H9 (cell line): ENCODE measurements at regions not wholly inside any gene's neighbourhood (a gene's known extent, or its start where the extent isn't known, plus 50 kb on each side); places are given as distances from the start of the nearest gene placed in this dataset.

Experiments used
- DNase-seq: peaks from one replicate; pipeline ENCODE4 v3.0.0-alpha.2; 2017
- H2AFZ ChIP-seq: one replicate; pipeline ENCODE4 v1.6.1; 2013; ENCODE audit warnings: mild to moderate bottlenecking, low read length, control low read depth, moderate library complexity
- H2AK5ac ChIP-seq: 2 replicates; pipeline ENCODE4 v1.6.1; 2013; ENCODE audit warnings: low read length, control low read depth, mixed read lengths; ENCODE audit not compliant: insufficient read length
- H2BK120ac ChIP-seq: one replicate; pipeline ENCODE4 v1.6.1; 2013; ENCODE audit warnings: low read depth, mild to moderate bottlenecking, low read length, control low read depth, inconsistent platforms; ENCODE audit not compliant: poor library complexity, severe bottlenecking
- H2BK12ac ChIP-seq: 2 replicates; pipeline ENCODE4 v1.6.1; 2013; ENCODE audit warnings: low read length, control low read depth, mixed read lengths, low read depth; ENCODE audit not compliant: insufficient read length
- H2BK15ac ChIP-seq: 2 replicates; pipeline ENCODE4 v1.6.1; 2013; ENCODE audit warnings: low read depth, low read length, control low read depth
- H2BK20ac ChIP-seq: one replicate; pipeline ENCODE4 v1.6.1; 2013; ENCODE audit warnings: low read depth, mild to moderate bottlenecking, low read length, control low read depth, inconsistent platforms; ENCODE audit not compliant: poor library complexity, severe bottlenecking
- H2BK5ac ChIP-seq: 2 replicates; pipeline ENCODE4 v1.6.1; 2013; ENCODE audit warnings: low read length, control low read depth, mixed read lengths; ENCODE audit not compliant: insufficient read length
- H3K14ac ChIP-seq: 2 replicates; pipeline ENCODE4 v1.6.1; 2013; ENCODE audit warnings: low read length, control low read depth; ENCODE audit not compliant: insufficient read depth
- H3K18ac ChIP-seq: 2 replicates; pipeline ENCODE4 v1.6.1; 2013; ENCODE audit warnings: low read depth, mild to moderate bottlenecking, mixed read lengths, low read length, control low read depth; ENCODE audit not compliant: insufficient read length
- H3K23ac ChIP-seq: 2 replicates; pipeline ENCODE4 v1.6.1; 2013; ENCODE audit warnings: low read length, control low read depth, mixed read lengths, low read depth; ENCODE audit not compliant: insufficient read length
- H3K23me2 ChIP-seq: 2 replicates; pipeline ENCODE4 v1.6.1; 2013; ENCODE audit warnings: low read depth, mild to moderate bottlenecking, mixed read lengths, low read length, control low read depth; ENCODE audit not compliant: insufficient read length, poor library complexity, severe bottlenecking
- H3K27ac ChIP-seq: 2 replicates; pipeline ENCODE4 v1.5.1; 2013; ENCODE audit warnings: low read length, control low read depth, mixed read lengths, low read depth; ENCODE audit not compliant: insufficient read length
- H3K27me3 ChIP-seq: 2 replicates; pipeline ENCODE4 v1.6.1; 2013; ENCODE audit warnings: low read length, control low read depth, inconsistent platforms; ENCODE audit not compliant: insufficient read depth
- H3K4ac ChIP-seq: 2 replicates; pipeline ENCODE4 v1.6.1; 2013; ENCODE audit warnings: low read depth, mild to moderate bottlenecking, control low read depth, inconsistent platforms, low read length, moderate library complexity
- H3K4me1 ChIP-seq: 2 replicates; pipeline ENCODE4 v1.6.1; 2013; ENCODE audit warnings: low read length, control low read depth, inconsistent platforms; ENCODE audit not compliant: insufficient read depth
- H3K4me2 ChIP-seq: 2 replicates; pipeline ENCODE4 v1.6.1; 2013; ENCODE audit warnings: low read length, control low read depth, mixed read lengths; ENCODE audit not compliant: insufficient read length, insufficient read depth
- H3K56ac ChIP-seq: 2 replicates; pipeline ENCODE4 v1.6.1; 2013; ENCODE audit warnings: low read depth, mild to moderate bottlenecking, mixed read lengths, low read length, control low read depth; ENCODE audit not compliant: insufficient read length
- H3K79me1 ChIP-seq: 2 replicates; pipeline ENCODE4 v1.6.1; 2013; ENCODE audit warnings: low read depth, mild to moderate bottlenecking, moderate library complexity, low read length, control low read depth, inconsistent platforms; ENCODE audit not compliant: insufficient read depth, poor library complexity, severe bottlenecking
- H3K79me2 ChIP-seq: 2 replicates; pipeline ENCODE4 v1.6.1; 2013; ENCODE audit warnings: low read length, control low read depth, inconsistent platforms; ENCODE audit not compliant: insufficient read depth
- H3K9ac ChIP-seq: 2 replicates; pipeline ENCODE4 v1.6.1; 2013; ENCODE audit warnings: low read length, control low read depth, mixed read lengths; ENCODE audit not compliant: insufficient read length; ENCODE audit errors: extremely low read depth
- H3K9me3 ChIP-seq: one replicate; pipeline ENCODE4 v1.6.1; 2013; ENCODE audit warnings: low read depth, low read length, inconsistent platforms; ENCODE audit not compliant: control insufficient read depth
- H3T11ph ChIP-seq: one replicate; pipeline ENCODE4 v1.6.1; 2013; ENCODE audit warnings: mild to moderate bottlenecking, low read length, control low read depth, inconsistent platforms
- H4K20me1 ChIP-seq: one replicate; pipeline ENCODE4 v1.6.1; 2013; ENCODE audit not compliant: control insufficient read depth, insufficient read length, insufficient read depth
- H4K5ac ChIP-seq: 2 replicates; pipeline ENCODE4 v1.6.1; 2013; ENCODE audit warnings: low read depth, mild to moderate bottlenecking, mixed read lengths, low read length, control low read depth; ENCODE audit not compliant: insufficient read length
- H4K8ac ChIP-seq: replicated peaks from 2 replicates; pipeline ENCODE4 v1.6.1; 2013; ENCODE audit warnings: low read length, control low read depth, mixed read lengths, low read depth; ENCODE audit not compliant: insufficient read length
- H4K91ac ChIP-seq: 2 replicates; pipeline ENCODE4 v1.6.1; 2013; ENCODE audit warnings: low read depth, mild to moderate bottlenecking, moderate library complexity, mixed read lengths, low read length, control low read depth; ENCODE audit not compliant: insufficient read length
- H3K27ac Mint-ChIP-seq, 3 experiments: 2 replicates in 2 of 3; 3 replicates in 1 of 3; pipeline ENCODE4 v1.8.0; 2020 to 2021; ENCODE audit warnings: mixed read lengths in 3 of 3, mild to moderate bottlenecking in 1 of 3, moderate library complexity in 1 of 3
- H3K27me3 Mint-ChIP-seq: 2 replicates; pipeline ENCODE4 v1.8.0; 2021; ENCODE audit warnings: low read depth, mild to moderate bottlenecking, moderate library complexity, mixed read lengths
- H3K36me3 Mint-ChIP-seq, 3 experiments: 2 replicates in 2 of 3; 3 replicates in 1 of 3; pipeline ENCODE4 v1.8.0; 2020 to 2021; ENCODE audit warnings: low read depth in 3 of 3, mixed read lengths in 3 of 3; ENCODE audit not compliant: insufficient read depth in 1 of 3
- H3K4me1 Mint-ChIP-seq, 2 experiments: 2 replicates each; pipeline ENCODE4 v1.8.0; 2020; ENCODE audit warnings: mixed read lengths in 2 of 2
- H3K4me3 Mint-ChIP-seq, 2 experiments: 2 replicates in 1 of 2; 3 replicates in 1 of 2; pipeline ENCODE4 v1.8.0; 2020 to 2021; ENCODE audit warnings: mild to moderate bottlenecking in 2 of 2, mixed read lengths in 2 of 2, moderate library complexity in 1 of 2
- H3K9me3 Mint-ChIP-seq, 2 experiments: 2 replicates in 1 of 2; 3 replicates in 1 of 2; pipeline ENCODE4 v1.8.0; 2020; ENCODE audit warnings: mild to moderate bottlenecking in 2 of 2, mixed read lengths in 2 of 2, moderate library complexity in 1 of 2
- CTCF ChIP-seq: fragments of 200-600 bp; sonication (generic); conservative IDR thresholded peaks from 3 replicates; pipeline ENCODE4 v1.8.0; 2021; ENCODE audit warnings: antibody characterized with exemption, mild to moderate bottlenecking
- WGBS: extraction: QIAGEN DNeasy Blood & Tissue Kit; methylation state at CpG from one replicate; pipeline ENCODE4 v1.1.7; 2013; ENCODE audit warnings: missing lambda C conversion rate, low lambda C conversion rate, mixed read lengths; ENCODE audit not compliant: insufficient read length; ENCODE audit errors: extremely low coverage; 5-methylcytosine and 5-hydroxymethylcytosine counted together

- Histone ChIP-seq H3K27me3 (no peaks in the 10 kb centered on the region), H2BK15ac (no peak overlapping the region), H3K4ac (no peak overlapping the region), H2BK12ac (no peak overlapping the region), H3K23me2 (no peaks in the 10 kb centered on the region), H3K9ac (no peak overlapping the region), H3K79me1 (no peaks in the 10 kb centered on the region), H2BK5ac (no peak overlapping the region), H2AK5ac (no peak overlapping the region), H4K91ac (no peak overlapping the region), H3K23ac (no peak overlapping the region), H3K27ac (no peak overlapping the region), H3K4me1 (peaks cover 7% of the 10 kb centered on the region; the same call in 1 of the 2 replicates), H3K18ac (no peak overlapping the region), H3K56ac (no peak overlapping the region), H4K5ac (no peak overlapping the region), H2AFZ (no peak overlapping the region), H2BK120ac (no peak overlapping the region), H3T11ph (no peak overlapping the region), H3K9me3 (no peaks in the 10 kb centered on the region), H4K20me1 (no peaks in the 10 kb centered on the region), H3K14ac (no peak overlapping the region), H3K4me2 (no peak overlapping the region), H3K79me2 (no peaks in the 10 kb centered on the region), H4K8ac (no peak overlapping the region), H2BK20ac (no peak overlapping the region)
- Mint-ChIP-seq H3K9me3 (no peaks in the 10 kb centered on the region), H3K27me3 (peaks cover 1% of the 10 kb centered on the region), H3K36me3 (no peaks in the 10 kb centered on the region), H3K4me3 (no peak overlapping the region), H3K4me1 (peaks cover 7 to 8% of the 10 kb centered on the region in 2 experiments), H3K27ac (no peak overlapping the region)
- no peak for TF ChIP-seq CTCF
- no peak for DNase-seq
- WGBS = no CpG with 5 or more reads among the region's 2 CpGs
Observed at GRCh38 chr11:123272565-123272964, 77.5 kb upstream of the CLMP start.
